K562 (cell line): ENCODE measurements at regions not wholly inside any gene's neighbourhood (a gene's known extent, or its start where the extent isn't known, plus 50 kb on each side); places are given as distances from the start of the nearest gene placed in this dataset.
A peak's percentile ranks its signal among the peaks of the same experiment; 100 is the strongest.

Experiments
- ATAC-seq: fragments of 200-7000 bp; cut with Tn5 transposase; 3 replicates; pipeline ENCODE4 v1.9.1; 2020; ENCODE audit warnings: moderate library complexity
- BruUV-seq: library from RNA; stranded (reverse); fragments of 400-500 nt; replicated peaks from 2 replicates; lab custom pipeline; 2021; lab: Mats Ljungman, UMichigan
- CTCF ChIA-PET: fragments of 300-600 bp; formaldehyde crosslinking; extraction: SDS; loops from one replicate; lab custom pipeline; 2021; ENCODE audit warnings: low intra/inter-chr PET ratio; lab: Yijun Ruan, JAX
- POLR2A ChIA-PET: fragments of 300-600, 350-650 bp; sonication (Branson Sonifier 250); formaldehyde crosslinking; extraction: SDS; loops from one replicate; lab custom pipeline; 2021; ENCODE audit warnings: antibody characterized with exemption, inconsistent platforms; lab: Yijun Ruan, JAX
- DNase-seq, 4 experiments: peaks; one replicate each; pipeline versions ENCODE4 v3.0.0 to v3.0.0-alpha.2; 2011 to 2018; ENCODE audit warnings: low spot score in 3 of 4, mixed read lengths in 3 of 4; ENCODE audit errors: extremely low read depth in 1 of 4
- FAIRE-seq: peaks from 2 replicates; lab custom pipeline; 2011; peaks lifted over from hg19 to GRCh38; lab: Jason Lieb, UNC
- H2AFZ ChIP-seq: 2 replicates; pipeline ENCODE4 v1.6.0; 2011; ENCODE audit warnings: low read depth, low read length, control low read depth, inconsistent platforms
- H3K27ac ChIP-seq: fragments of 200-600 bp; 3 replicates; pipeline ENCODE4 v1.8.0; 2011; ENCODE audit warnings: low read depth, mild to moderate bottlenecking, control low read depth, inconsistent platforms, low read length, moderate library complexity, mixed read lengths; ENCODE audit errors: extremely low read depth
- H3K27me3 ChIP-seq, 2 experiments: fragments of 300-600 bp in 1 of 2; 2 replicates in 1 of 2; 3 replicates in 1 of 2; pipeline versions ENCODE4 v1.6.0 to v1.8.0; 2011; ENCODE audit warnings: inconsistent platforms in 2 of 2, low read length in 2 of 2, mild to moderate bottlenecking in 1 of 2, mixed read lengths in 1 of 2, moderate library complexity in 1 of 2; ENCODE audit not compliant: control insufficient read depth in 2 of 2, insufficient read depth in 2 of 2
- H3K36me3 ChIP-seq: fragments of 300-600 bp; 3 replicates; pipeline ENCODE4 v1.8.0; 2011; ENCODE audit warnings: mild to moderate bottlenecking, low read length, inconsistent platforms; ENCODE audit not compliant: control insufficient read depth, insufficient read depth
- H3K4me1 ChIP-seq, 2 experiments: fragments of 200-600 bp in 1 of 2; replicated peaks in 1 of 2; 2 replicates in 1 of 2; 3 replicates in 1 of 2; pipeline versions ENCODE4 v1.5.1 to v1.8.0; 2011; ENCODE audit warnings: inconsistent platforms in 2 of 2, low read length in 2 of 2, mild to moderate bottlenecking in 1 of 2, mixed read lengths in 1 of 2, moderate library complexity in 1 of 2; ENCODE audit not compliant: control insufficient read depth in 2 of 2, insufficient read depth in 2 of 2
- H3K4me2 ChIP-seq: 2 replicates; pipeline ENCODE4 v1.6.1; 2011; ENCODE audit warnings: low read length, control low read depth, inconsistent platforms, mixed read lengths; ENCODE audit not compliant: insufficient read depth
- H3K4me3 ChIP-seq: fragments of 200-600 bp; sonication (generic), shearing (Covaris generic); 2 replicates; pipeline ENCODE4 v1.5.1; 2016; ENCODE audit warnings: control low read depth, inconsistent platforms
- H3K79me2 ChIP-seq: fragments of 200-600 bp; 3 replicates; pipeline ENCODE4 v1.8.0; 2011; ENCODE audit warnings: low read length, inconsistent platforms; ENCODE audit not compliant: control insufficient read depth, insufficient read depth
- H3K9ac ChIP-seq, 2 experiments: 2 replicates each; pipeline versions ENCODE4 v1.6.0 to v1.6.1; 2011; ENCODE audit warnings: low read depth in 2 of 2, low read length in 2 of 2, control low read depth in 1 of 2, inconsistent platforms in 1 of 2, mild to moderate bottlenecking in 1 of 2, mixed read lengths in 1 of 2; ENCODE audit not compliant: insufficient read depth in 1 of 2
- H3K9me1 ChIP-seq: one replicate; pipeline ENCODE4 v1.6.0; 2011; ENCODE audit warnings: inconsistent platforms, mild to moderate bottlenecking, low read length, moderate library complexity; ENCODE audit not compliant: control insufficient read depth, insufficient read depth
- H3K9me3 ChIP-seq: replicated peaks from 2 replicates; pipeline ENCODE4 v1.5.1; 2011; ENCODE audit warnings: low read depth, low read length, inconsistent platforms; ENCODE audit not compliant: control insufficient read depth, insufficient read depth
- H4K20me1 ChIP-seq: replicated peaks from 2 replicates; pipeline ENCODE4 v1.6.1; 2011; ENCODE audit warnings: low read length, inconsistent platforms, mixed read lengths; ENCODE audit not compliant: control insufficient read depth, insufficient read depth
- C11orf30 ChIP-seq: fragments of 450-650 bp; IDR thresholded peaks from 2 replicates; pipeline ENCODE4 v1.6.1; 2016; ENCODE audit warnings: low read depth, mild to moderate bottlenecking
- GABPB2 ChIP-seq: fragments of 250-450 bp; sonication (Bioruptor Pico); conservative IDR thresholded peaks from 2 replicates; pipeline ENCODE4 v1.5.1; 2021; ENCODE audit warnings: mild to moderate bottlenecking
- MAFF ChIP-seq: IDR thresholded peaks from 2 replicates; pipeline ENCODE4 v1.6.1; 2012; ENCODE audit warnings: low read length, improper control_type of control experiment
- MAFK ChIP-seq: IDR thresholded peaks from 2 replicates; pipeline ENCODE4 v1.6.1; 2011; ENCODE audit warnings: low read length, improper control_type of control experiment
- POLR2A ChIP-seq: fragments of 450-650 bp; conservative IDR thresholded peaks from 2 replicates; pipeline ENCODE4 v1.6.1; 2016
- ZNF316 ChIP-seq: fragments of 450-650 bp; IDR thresholded peaks from 2 replicates; pipeline ENCODE4 v1.6.1; 2016
- WGBS: fragments of 100-300 bp; shearing (Covaris generic); methylation state at CpG from one replicate; pipeline ENCODE4 v1.1.6; 2016; ENCODE audit warnings: low coverage, mixed read lengths; ENCODE audit not compliant: insufficient coverage; ENCODE audit errors: missing lambda C conversion rate; 5-methylcytosine and 5-hydroxymethylcytosine counted together
- in situ Hi-C: fragments of 300-500 bp; cut with MboI; formaldehyde crosslinking; loops from 4 replicates; pipeline ENCODE4 v1.15.0; 2018; ENCODE audit warnings: inconsistent platforms, mixed read lengths
- intact Hi-C: fragments of 100-400 bp; cut with micrococcal nuclease; formaldehyde crosslinking; loops from 2 replicates; pipeline ENCODE4 v1.14.2; 2022
- TF ChIP-seq, protein P1 (sequence below): IDR thresholded peaks from 2 replicates; pipeline ENCODE4 v1.6.1; 2012; ENCODE audit warnings: low read depth, low read length, improper control_type of control experiment, borderline replicate concordance
- TF ChIP-seq, protein P2 (sequence below): fragments of 200-600 bp; sonication (generic); IDR thresholded peaks from one replicate; pipeline ENCODE4 v1.6.1; 2012; ENCODE audit warnings: mild to moderate bottlenecking, low read depth, low read length, inconsistent platforms

DNA sequence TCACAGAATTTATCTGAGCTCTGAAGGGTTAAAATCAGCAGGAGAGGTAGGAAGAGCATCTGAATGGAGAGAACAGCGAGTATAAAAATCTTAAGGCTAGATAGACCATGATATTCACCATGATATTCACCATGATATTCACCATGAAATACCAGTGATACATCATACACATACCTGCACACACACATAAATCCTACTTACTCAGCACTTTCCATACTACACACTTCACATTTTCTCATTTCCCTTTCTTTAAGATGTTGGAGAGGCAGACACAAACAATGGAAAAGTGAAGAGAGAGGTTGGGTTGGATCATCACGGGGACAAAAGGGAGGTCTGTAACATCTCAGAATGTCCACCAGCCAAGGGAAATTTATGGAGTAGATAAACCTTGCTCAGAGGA lies 66.4 kb upstream of the ATP10B start:
- 0% methylated on average over 2 of the region's 2 CpGs for WGBS
- H3K9me3 ChIP-seq, result no peaks in the 10 kb centered on the region
- no peak overlapping the region for H2AFZ ChIP-seq
- H4K20me1 ChIP-seq, result no peaks in the 10 kb centered on the region
- no peaks in the 10 kb centered on the region for H3K79me2 ChIP-seq
- no peak overlapping the region for H3K4me2 ChIP-seq
- no peaks in the 10 kb centered on the region for H3K4me1 ChIP-seq
- H3K9ac ChIP-seq, result no peak overlapping the region
- no peaks in the 10 kb centered on the region for H3K36me3 ChIP-seq
- DNase-seq (no peak), ATAC-seq (no peak), FAIRE-seq (no peak)
- H3K4me3 ChIP-seq, result no peak overlapping the region
- no TSS peak for BruUV-seq
- ChIA-PET POLR2A (interaction anchor here (0.6 kb wide), 1 partner anchor 13 kb away, joined by 3 read pairs; no protein-coding TSS in a partner anchor), CTCF (no interaction called here)
- no peak overlapping the region for H3K27ac ChIP-seq
- H3K9me1 ChIP-seq, result no peaks in the 10 kb centered on the region
- in situ Hi-C loops, result no loop called here
- no peaks in the 10 kb centered on the region for H3K27me3 ChIP-seq
- intact Hi-C loops, result no loop called here
- TF ChIP-seq, protein P1, sequence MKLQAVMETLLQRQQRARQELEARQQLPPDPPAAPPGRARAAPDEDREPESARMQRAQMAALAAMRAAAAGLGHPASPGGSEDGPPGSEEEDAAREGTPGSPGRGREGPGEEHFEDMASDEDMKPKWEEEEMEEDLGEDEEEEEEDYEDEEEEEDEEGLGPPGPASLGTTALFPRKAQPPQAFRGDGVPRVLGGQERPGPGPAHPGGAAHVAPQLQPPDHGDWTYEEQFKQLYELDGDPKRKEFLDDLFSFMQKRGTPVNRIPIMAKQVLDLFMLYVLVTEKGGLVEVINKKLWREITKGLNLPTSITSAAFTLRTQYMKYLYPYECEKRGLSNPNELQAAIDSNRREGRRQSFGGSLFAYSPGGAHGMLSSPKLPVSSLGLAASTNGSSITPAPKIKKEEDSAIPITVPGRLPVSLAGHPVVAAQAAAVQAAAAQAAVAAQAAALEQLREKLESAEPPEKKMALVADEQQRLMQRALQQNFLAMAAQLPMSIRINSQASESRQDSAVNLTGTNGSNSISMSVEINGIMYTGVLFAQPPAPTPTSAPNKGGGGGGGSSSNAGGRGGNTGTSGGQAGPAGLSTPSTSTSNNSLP, result no peak
- TF ChIP-seq, protein P2, sequence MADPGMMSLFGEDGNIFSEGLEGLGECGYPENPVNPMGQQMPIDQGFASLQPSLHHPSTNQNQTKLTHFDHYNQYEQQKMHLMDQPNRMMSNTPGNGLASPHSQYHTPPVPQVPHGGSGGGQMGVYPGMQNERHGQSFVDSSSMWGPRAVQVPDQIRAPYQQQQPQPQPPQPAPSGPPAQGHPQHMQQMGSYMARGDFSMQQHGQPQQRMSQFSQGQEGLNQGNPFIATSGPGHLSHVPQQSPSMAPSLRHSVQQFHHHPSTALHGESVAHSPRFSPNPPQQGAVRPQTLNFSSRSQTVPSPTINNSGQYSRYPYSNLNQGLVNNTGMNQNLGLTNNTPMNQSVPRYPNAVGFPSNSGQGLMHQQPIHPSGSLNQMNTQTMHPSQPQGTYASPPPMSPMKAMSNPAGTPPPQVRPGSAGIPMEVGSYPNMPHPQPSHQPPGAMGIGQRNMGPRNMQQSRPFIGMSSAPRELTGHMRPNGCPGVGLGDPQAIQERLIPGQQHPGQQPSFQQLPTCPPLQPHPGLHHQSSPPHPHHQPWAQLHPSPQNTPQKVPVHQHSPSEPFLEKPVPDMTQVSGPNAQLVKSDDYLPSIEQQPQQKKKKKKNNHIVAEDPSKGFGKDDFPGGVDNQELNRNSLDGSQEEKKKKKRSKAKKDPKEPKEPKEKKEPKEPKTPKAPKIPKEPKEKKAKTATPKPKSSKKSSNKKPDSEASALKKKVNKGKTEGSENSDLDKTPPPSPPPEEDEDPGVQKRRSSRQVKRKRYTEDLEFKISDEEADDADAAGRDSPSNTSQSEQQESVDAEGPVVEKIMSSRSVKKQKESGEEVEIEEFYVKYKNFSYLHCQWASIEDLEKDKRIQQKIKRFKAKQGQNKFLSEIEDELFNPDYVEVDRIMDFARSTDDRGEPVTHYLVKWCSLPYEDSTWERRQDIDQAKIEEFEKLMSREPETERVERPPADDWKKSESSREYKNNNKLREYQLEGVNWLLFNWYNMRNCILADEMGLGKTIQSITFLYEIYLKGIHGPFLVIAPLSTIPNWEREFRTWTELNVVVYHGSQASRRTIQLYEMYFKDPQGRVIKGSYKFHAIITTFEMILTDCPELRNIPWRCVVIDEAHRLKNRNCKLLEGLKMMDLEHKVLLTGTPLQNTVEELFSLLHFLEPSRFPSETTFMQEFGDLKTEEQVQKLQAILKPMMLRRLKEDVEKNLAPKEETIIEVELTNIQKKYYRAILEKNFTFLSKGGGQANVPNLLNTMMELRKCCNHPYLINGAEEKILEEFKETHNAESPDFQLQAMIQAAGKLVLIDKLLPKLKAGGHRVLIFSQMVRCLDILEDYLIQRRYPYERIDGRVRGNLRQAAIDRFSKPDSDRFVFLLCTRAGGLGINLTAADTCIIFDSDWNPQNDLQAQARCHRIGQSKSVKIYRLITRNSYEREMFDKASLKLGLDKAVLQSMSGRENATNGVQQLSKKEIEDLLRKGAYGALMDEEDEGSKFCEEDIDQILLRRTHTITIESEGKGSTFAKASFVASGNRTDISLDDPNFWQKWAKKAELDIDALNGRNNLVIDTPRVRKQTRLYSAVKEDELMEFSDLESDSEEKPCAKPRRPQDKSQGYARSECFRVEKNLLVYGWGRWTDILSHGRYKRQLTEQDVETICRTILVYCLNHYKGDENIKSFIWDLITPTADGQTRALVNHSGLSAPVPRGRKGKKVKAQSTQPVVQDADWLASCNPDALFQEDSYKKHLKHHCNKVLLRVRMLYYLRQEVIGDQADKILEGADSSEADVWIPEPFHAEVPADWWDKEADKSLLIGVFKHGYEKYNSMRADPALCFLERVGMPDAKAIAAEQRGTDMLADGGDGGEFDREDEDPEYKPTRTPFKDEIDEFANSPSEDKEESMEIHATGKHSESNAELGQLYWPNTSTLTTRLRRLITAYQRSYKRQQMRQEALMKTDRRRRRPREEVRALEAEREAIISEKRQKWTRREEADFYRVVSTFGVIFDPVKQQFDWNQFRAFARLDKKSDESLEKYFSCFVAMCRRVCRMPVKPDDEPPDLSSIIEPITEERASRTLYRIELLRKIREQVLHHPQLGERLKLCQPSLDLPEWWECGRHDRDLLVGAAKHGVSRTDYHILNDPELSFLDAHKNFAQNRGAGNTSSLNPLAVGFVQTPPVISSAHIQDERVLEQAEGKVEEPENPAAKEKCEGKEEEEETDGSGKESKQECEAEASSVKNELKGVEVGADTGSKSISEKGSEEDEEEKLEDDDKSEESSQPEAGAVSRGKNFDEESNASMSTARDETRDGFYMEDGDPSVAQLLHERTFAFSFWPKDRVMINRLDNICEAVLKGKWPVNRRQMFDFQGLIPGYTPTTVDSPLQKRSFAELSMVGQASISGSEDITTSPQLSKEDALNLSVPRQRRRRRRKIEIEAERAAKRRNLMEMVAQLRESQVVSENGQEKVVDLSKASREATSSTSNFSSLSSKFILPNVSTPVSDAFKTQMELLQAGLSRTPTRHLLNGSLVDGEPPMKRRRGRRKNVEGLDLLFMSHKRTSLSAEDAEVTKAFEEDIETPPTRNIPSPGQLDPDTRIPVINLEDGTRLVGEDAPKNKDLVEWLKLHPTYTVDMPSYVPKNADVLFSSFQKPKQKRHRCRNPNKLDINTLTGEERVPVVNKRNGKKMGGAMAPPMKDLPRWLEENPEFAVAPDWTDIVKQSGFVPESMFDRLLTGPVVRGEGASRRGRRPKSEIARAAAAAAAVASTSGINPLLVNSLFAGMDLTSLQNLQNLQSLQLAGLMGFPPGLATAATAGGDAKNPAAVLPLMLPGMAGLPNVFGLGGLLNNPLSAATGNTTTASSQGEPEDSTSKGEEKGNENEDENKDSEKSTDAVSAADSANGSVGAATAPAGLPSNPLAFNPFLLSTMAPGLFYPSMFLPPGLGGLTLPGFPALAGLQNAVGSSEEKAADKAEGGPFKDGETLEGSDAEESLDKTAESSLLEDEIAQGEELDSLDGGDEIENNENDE, result no peak
- TF ChIP-seq ZNF316, result peak; percentile 54; the same call in 1 of the 2 replicates
- TF ChIP-seq MAFK, result 0 out of 2 replicates have a peak, but pooled peaks have one; percentile 38
- TF ChIP-seq MAFF, result peak; percentile 23; the same call in 1 of the 2 replicates
- TF ChIP-seq GABPB2 (CRISPR knock-in tag), result no peak
- peak; percentile 21; the same call in 1 of the 2 replicates for TF ChIP-seq C11orf30
- TF ChIP-seq POLR2A, result no peak
